ENCODE measurements at regions not wholly inside any gene's neighbourhood (a gene's known extent, or its start where the extent isn't known, plus 50 kb on each side); places are given as distances from the start of the nearest gene placed in this dataset.

GRCh38 chr18:72119082-72119481 is 425.1 kb downstream of the CBLN2 start:
- Mint-ChIP-seq H3K36me3 (no peaks in the 10 kb centered on the region), H3K27ac (no peak overlapping the region), H3K27me3 (ENCODE audit: low read depth) (peaks cover 1% of the 10 kb centered on the region), H3K9me3 (no peaks in the 10 kb centered on the region), H3K4me3 (no peak overlapping the region), H3K4me1 (peaks cover 3% of the 10 kb centered on the region)
- TF ChIP-seq, protein P1, sequence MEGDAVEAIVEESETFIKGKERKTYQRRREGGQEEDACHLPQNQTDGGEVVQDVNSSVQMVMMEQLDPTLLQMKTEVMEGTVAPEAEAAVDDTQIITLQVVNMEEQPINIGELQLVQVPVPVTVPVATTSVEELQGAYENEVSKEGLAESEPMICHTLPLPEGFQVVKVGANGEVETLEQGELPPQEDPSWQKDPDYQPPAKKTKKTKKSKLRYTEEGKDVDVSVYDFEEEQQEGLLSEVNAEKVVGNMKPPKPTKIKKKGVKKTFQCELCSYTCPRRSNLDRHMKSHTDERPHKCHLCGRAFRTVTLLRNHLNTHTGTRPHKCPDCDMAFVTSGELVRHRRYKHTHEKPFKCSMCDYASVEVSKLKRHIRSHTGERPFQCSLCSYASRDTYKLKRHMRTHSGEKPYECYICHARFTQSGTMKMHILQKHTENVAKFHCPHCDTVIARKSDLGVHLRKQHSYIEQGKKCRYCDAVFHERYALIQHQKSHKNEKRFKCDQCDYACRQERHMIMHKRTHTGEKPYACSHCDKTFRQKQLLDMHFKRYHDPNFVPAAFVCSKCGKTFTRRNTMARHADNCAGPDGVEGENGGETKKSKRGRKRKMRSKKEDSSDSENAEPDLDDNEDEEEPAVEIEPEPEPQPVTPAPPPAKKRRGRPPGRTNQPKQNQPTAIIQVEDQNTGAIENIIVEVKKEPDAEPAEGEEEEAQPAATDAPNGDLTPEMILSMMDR (IDR thresholded peaks at IDR 0.05; ENCODE audit: unreplicated experiment) = no peak
- no peak for DNase-seq (ENCODE audit: low spot score in 2 of 2, unreplicated experiment in 2 of 2)

- H3K27me3 Mint-ChIP-seq (ENCODE audit: low read depth) = no peaks in the 10 kb centered on the region
- TF ChIP-seq, protein P1 (IDR thresholded peaks at IDR 0.05; ENCODE audit: unreplicated experiment) = no peak
- H3K27ac Mint-ChIP-seq = no peak overlapping the region
- H3K9me3 Mint-ChIP-seq = peaks cover 5% of the 10 kb centered on the region
- DNase-seq (ENCODE audit: low spot score in 2 of 2, unreplicated experiment in 2 of 2) = no peak
- H3K4me3 Mint-ChIP-seq = no peak overlapping the region
- peaks cover 3% of the 10 kb centered on the region for H3K4me1 Mint-ChIP-seq
- H3K36me3 Mint-ChIP-seq = no peaks in the 10 kb centered on the region
Observed at GRCh38 chr18:72114801-72115594, 429.1 kb downstream of the CBLN2 start.

DNA sequence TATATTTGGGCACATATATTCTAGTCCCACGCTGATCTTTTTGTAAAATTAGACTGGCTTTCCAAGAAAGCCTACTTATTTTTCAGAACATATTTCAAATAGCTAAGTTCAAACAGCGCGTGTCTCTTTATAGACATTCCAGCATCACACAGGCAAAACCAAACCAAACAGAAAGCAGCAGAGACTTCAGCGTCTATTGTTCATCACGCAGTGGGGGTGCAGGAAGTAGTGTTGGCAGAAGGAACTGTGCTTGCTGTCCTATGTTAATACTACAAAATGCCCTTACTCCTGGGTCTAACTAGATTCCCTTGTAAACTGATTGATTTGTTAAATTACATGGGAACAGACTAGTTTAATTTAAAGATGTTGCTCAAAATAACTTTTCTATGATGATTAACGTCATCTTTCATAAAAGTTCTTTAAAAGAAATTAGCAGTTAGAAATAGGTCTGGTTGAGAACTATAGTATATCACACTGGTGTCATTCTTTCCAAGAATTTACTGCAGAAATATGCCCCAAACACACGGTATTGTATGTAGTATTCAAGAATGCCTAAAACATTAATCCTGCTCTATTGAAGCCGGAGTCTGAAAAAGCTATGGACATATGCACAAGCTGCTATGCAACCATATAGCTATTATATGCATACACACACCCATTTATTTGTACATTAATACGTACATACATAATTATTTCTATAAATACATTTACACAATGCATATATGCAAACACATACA is 436.3 kb downstream of the CBLN2 start:
- H3K27me3 Mint-ChIP-seq (ENCODE audit: low read depth) = no peaks in the 10 kb centered on the region
- peaks cover 6% of the 10 kb centered on the region for H3K4me1 Mint-ChIP-seq
- TF ChIP-seq, protein P1 (IDR thresholded peaks at IDR 0.05; ENCODE audit: unreplicated experiment) = no peak
- DNase-seq (ENCODE audit: low spot score in 2 of 2, unreplicated experiment in 2 of 2) = no peak
- no peak overlapping the region for H3K4me3 Mint-ChIP-seq
- no peak overlapping the region for H3K27ac Mint-ChIP-seq
- H3K36me3 Mint-ChIP-seq = no peaks in the 10 kb centered on the region
- peaks cover 2% of the 10 kb centered on the region for H3K9me3 Mint-ChIP-seq

- TF ChIP-seq, protein P1 (IDR thresholded peaks at IDR 0.05; ENCODE audit: unreplicated experiment) = no peak
- H3K9me3 Mint-ChIP-seq = no peaks in the 10 kb centered on the region
- H3K4me3 Mint-ChIP-seq = no peak overlapping the region
- H3K27ac Mint-ChIP-seq = no peak overlapping the region
- no peaks in the 10 kb centered on the region for H3K36me3 Mint-ChIP-seq
- H3K4me1 Mint-ChIP-seq = peaks cover 6% of the 10 kb centered on the region
- no peak for DNase-seq (ENCODE audit: low spot score in 2 of 2, unreplicated experiment in 2 of 2)
- no peaks in the 10 kb centered on the region for H3K27me3 Mint-ChIP-seq (ENCODE audit: low read depth)
Observed at GRCh38 chr18:72104851-72105250, 439.3 kb downstream of the CBLN2 start.

GRCh38 chr18:72102412-72102811 is 441.7 kb downstream of the CBLN2 start:
- H3K27me3 Mint-ChIP-seq (ENCODE audit: low read depth) = no peaks in the 10 kb centered on the region
- DNase-seq (ENCODE audit: low spot score in 2 of 2, unreplicated experiment in 2 of 2) = no peak
- H3K36me3 Mint-ChIP-seq = no peaks in the 10 kb centered on the region
- peaks cover 6% of the 10 kb centered on the region for H3K9me3 Mint-ChIP-seq
- no peak overlapping the region for H3K4me3 Mint-ChIP-seq
- no peak overlapping the region for H3K27ac Mint-ChIP-seq
- no peaks in the 10 kb centered on the region for H3K4me1 Mint-ChIP-seq
- TF ChIP-seq, protein P1 (IDR thresholded peaks at IDR 0.05; ENCODE audit: unreplicated experiment) = no peak
